LNCaP clone FGC (cell line): ENCODE measurements at regions not wholly inside any gene's neighbourhood (a gene's known extent, or its start where the extent isn't known, plus 50 kb on each side); places are given as distances from the start of the nearest gene placed in this dataset.
"Not testable (repeated sequence)": the region's sequence is repeated elsewhere in the genome, so short reads cannot be mapped to it uniquely, and the experiment has no call there.

ENCODE experiments used
- DNase-seq: peaks from one replicate; pipeline ENCODE4 v3.0.0-alpha.2; 2011; ENCODE audit warnings: low read depth
- H3K4me3 ChIP-seq: 2 replicates; pipeline ENCODE4 v1.5.1; 2011; ENCODE audit warnings: mild to moderate bottlenecking, low read depth, low read length, control low read depth
- CTCF ChIP-seq: IDR thresholded peaks from 2 replicates; pipeline ENCODE4 v1.5.1; 2012; ENCODE audit warnings: mild to moderate bottlenecking; ENCODE audit not compliant: control insufficient read depth, insufficient read depth; ENCODE audit errors: extremely low read depth

- no peak for DNase-seq
- no peak for TF ChIP-seq CTCF
- no peak overlapping the region for H3K4me3 ChIP-seq
These were observed 324.8 kb downstream of the CYLC2 start for GRCh38 chr9:103319979-103320378.

- H3K4me3 ChIP-seq = no peak overlapping the region
- no peak for TF ChIP-seq CTCF
- DNase-seq = no peak
These were observed 328.6 kb downstream of the CYLC2 start for GRCh38 chr9:103323699-103324098.

GRCh38 chr9:103335461-103335860, 340.3 kb downstream of the CYLC2 start:
- TF ChIP-seq CTCF = no peak
- DNase-seq = no peak
- H3K4me3 ChIP-seq = no peak overlapping the region

- no peak for TF ChIP-seq CTCF
- H3K4me3 ChIP-seq = no peak overlapping the region
- DNase-seq = no peak
These were observed 359.9 kb downstream of the CYLC2 start for GRCh38 chr9:103355000-103355399.

- not testable (repeated sequence) for H3K4me3 ChIP-seq
These were observed 362.8 kb downstream of the CYLC2 start for GRCh38 chr9:103357980-103358379.

GRCh38 chr9:103361906-103362305, 366.8 kb downstream of the CYLC2 start:
- no peak for TF ChIP-seq CTCF
- no peak overlapping the region for H3K4me3 ChIP-seq
- no peak for DNase-seq

More at GRCh38 chr9:103357980-103358379, 362.8 kb downstream of the CYLC2 start:
- not testable (repeated sequence) for DNase-seq

GRCh38 chr9:103362986-103363385, 367.9 kb downstream of the CYLC2 start:
- H3K4me3 ChIP-seq = no peak overlapping the region
- no peak for DNase-seq
- no peak for TF ChIP-seq CTCF
